GM12892 (cell line): ENCODE measurements at regions not wholly inside any gene's neighbourhood (a gene's known extent, or its start where the extent isn't known, plus 50 kb on each side); places are given as distances from the start of the nearest gene placed in this dataset.

Experiments
- POLR2A ChIP-seq: IDR thresholded peaks from 2 replicates; pipeline ENCODE4 v1.6.1; 2011; ENCODE audit warnings: low read depth, low read length, control low read depth
- POLR2AphosphoS5 ChIP-seq: IDR thresholded peaks from 2 replicates; pipeline ENCODE4 v1.6.1; 2011; ENCODE audit warnings: low read depth, low read length, control low read depth
- TAF1 ChIP-seq: IDR thresholded peaks from 2 replicates; pipeline ENCODE4 v1.6.1; 2011; ENCODE audit warnings: low read depth, mild to moderate bottlenecking, control low read depth, low read length, borderline replicate concordance

- no peak for TF ChIP-seq POLR2A
- TF ChIP-seq TAF1: no peak
- no peak for TF ChIP-seq POLR2AphosphoS5
Observed at GRCh38 chr20:51861726-51862466, 59.6 kb upstream of the SALL4 start.
